ENCODE measurements at regions not wholly inside any gene's neighbourhood (a gene's known extent, or its start where the extent isn't known, plus 50 kb on each side); places are given as distances from the start of the nearest gene placed in this dataset.

GRCh38 chr6:159375014-159375413, 205.8 kb downstream of the FNDC1 start:
- DNase-seq (ENCODE audit: low spot score) = no peak
- no peaks in the 10 kb centered on the region for H3K9me2 ChIP-seq (ENCODE audit: insufficient read depth, low read length)
- no peak overlapping the region for H3K27ac ChIP-seq (ENCODE audit: low read depth, low read length, poor library complexity, severe bottlenecking)
- no peaks in the 10 kb centered on the region for H4K20me1 ChIP-seq (ENCODE audit: insufficient read depth, low read length)
- H3K4me2 ChIP-seq (ENCODE audit: low read length) = no peak overlapping the region
- CTCF ChIA-PET (ENCODE audit: unreplicated experiment) = no interaction called here
- H2AFZ ChIP-seq (ENCODE audit: low read length) = no peak overlapping the region
- BruUV-seq (replicated peaks) = no TSS peak
- TF ChIP-seq EZH2phosphoT487 (IDR thresholded peaks at IDR 0.05; ENCODE audit: borderline replicate concordance, low read depth, low read length) (no peak), CTCF (conservative IDR thresholded peaks at IDR 0.05; ENCODE audit: low read length) (no peak)
- no peaks in the 10 kb centered on the region for H3K36me3 ChIP-seq (ENCODE audit: insufficient read depth, low read length)
- no peaks in the 10 kb centered on the region for H3K9me3 ChIP-seq (ENCODE audit: low read length)
- intact Hi-C loops (cut with micrococcal nuclease; ENCODE audit: unreplicated experiment) = no loop called here
- POLR2A ChIA-PET = interaction anchor here (0.6 kb wide), 2 partner anchors 461 to 931 kb away, joined by 4 to 5 read pairs; no protein-coding TSS in a partner anchor
- no peak overlapping the region for H3K4me3 ChIP-seq (ENCODE audit: low read depth, low read length, poor library complexity, severe bottlenecking)
- H3K79me2 ChIP-seq (ENCODE audit: insufficient read depth, low read depth, low read length) = no peaks in the 10 kb centered on the region
- peaks cover 4% of the 10 kb centered on the region for H3K4me1 ChIP-seq (ENCODE audit: insufficient read depth, low read length, poor library complexity, severe bottlenecking)

GRCh38 chr6:159373670-159374069, 204.5 kb downstream of the FNDC1 start:
- no peak for DNase-seq (ENCODE audit: low spot score)
- Histone ChIP-seq H4K20me1 (ENCODE audit: insufficient read depth, low read length) (no peaks in the 10 kb centered on the region), H3K9me2 (ENCODE audit: insufficient read depth, low read length) (no peaks in the 10 kb centered on the region), H3K36me3 (ENCODE audit: insufficient read depth, low read length) (no peaks in the 10 kb centered on the region), H3K79me2 (ENCODE audit: insufficient read depth, low read depth, low read length) (no peaks in the 10 kb centered on the region), H3K4me2 (ENCODE audit: low read length) (no peak overlapping the region), H3K4me3 (ENCODE audit: low read depth, low read length, poor library complexity, severe bottlenecking) (no peak overlapping the region), H3K4me1 (ENCODE audit: insufficient read depth, low read length, poor library complexity, severe bottlenecking) (peaks cover 4% of the 10 kb centered on the region), H3K27ac (ENCODE audit: low read depth, low read length, poor library complexity, severe bottlenecking) (no peak overlapping the region), H2AFZ (ENCODE audit: low read length) (no peak overlapping the region), H3K9me3 (ENCODE audit: low read length) (no peaks in the 10 kb centered on the region)
- no peak for TF ChIP-seq EZH2phosphoT487 (IDR thresholded peaks at IDR 0.05; ENCODE audit: borderline replicate concordance, low read depth, low read length)
- TF ChIP-seq CTCF (conservative IDR thresholded peaks at IDR 0.05; ENCODE audit: low read length) = no peak
- intact Hi-C loops (cut with micrococcal nuclease; ENCODE audit: unreplicated experiment) = no loop called here
- ChIA-PET POLR2A (no interaction called here), CTCF (ENCODE audit: unreplicated experiment) (no interaction called here)
- no TSS peak for BruUV-seq (replicated peaks)

GRCh38 chr6:159372333-159372732, 203.1 kb downstream of the FNDC1 start:
- peaks cover 4% of the 10 kb centered on the region for H3K4me1 ChIP-seq (ENCODE audit: insufficient read depth, low read length, poor library complexity, severe bottlenecking)
- POLR2A ChIA-PET = no interaction called here
- H3K27ac ChIP-seq (ENCODE audit: low read depth, low read length, poor library complexity, severe bottlenecking) = no peak overlapping the region
- H3K36me3 ChIP-seq (ENCODE audit: insufficient read depth, low read length) = no peaks in the 10 kb centered on the region
- no peak for DNase-seq (ENCODE audit: low spot score)
- H3K79me2 ChIP-seq (ENCODE audit: insufficient read depth, low read depth, low read length) = no peaks in the 10 kb centered on the region
- H3K4me3 ChIP-seq (ENCODE audit: low read depth, low read length, poor library complexity, severe bottlenecking) = no peak overlapping the region
- intact Hi-C loops (cut with micrococcal nuclease; ENCODE audit: unreplicated experiment) = no loop called here
- no peaks in the 10 kb centered on the region for H4K20me1 ChIP-seq (ENCODE audit: insufficient read depth, low read length)
- H2AFZ ChIP-seq (ENCODE audit: low read length) = no peak overlapping the region
- no peaks in the 10 kb centered on the region for H3K9me2 ChIP-seq (ENCODE audit: insufficient read depth, low read length)
- no peak overlapping the region for H3K4me2 ChIP-seq (ENCODE audit: low read length)
- TF ChIP-seq CTCF (conservative IDR thresholded peaks at IDR 0.05; ENCODE audit: low read length) = no peak
- TF ChIP-seq EZH2phosphoT487 (IDR thresholded peaks at IDR 0.05; ENCODE audit: borderline replicate concordance, low read depth, low read length) = no peak
- no peaks in the 10 kb centered on the region for H3K9me3 ChIP-seq (ENCODE audit: low read length)
- CTCF ChIA-PET (ENCODE audit: unreplicated experiment) = no interaction called here
- BruUV-seq (replicated peaks) = no TSS peak

Measured in OCI-LY7 (cell line).